CD4-positive, alpha-beta T cell treated with Interleukin-1 beta for 1 hour (primary cell): ENCODE measurements at regions not wholly inside any gene's neighbourhood (a gene's known extent, or its start where the extent isn't known, plus 50 kb on each side); places are given as distances from the start of the nearest gene placed in this dataset.
"Not testable (repeated sequence)": the region's sequence is repeated elsewhere in the genome, so short reads cannot be mapped to it uniquely, and the experiment has no call there.

Experiments used
- DNase-seq, 2 donors: peaks; one replicate each; pipeline ENCODE4 v3.0.0-alpha.2; 2020 to 2022

GRCh38 chr2:4882941-4883340 is 809.2 kb upstream of the SOX11 start:
- DNase-seq: no peak

GRCh38 chr2:4883375-4883774 is 808.8 kb upstream of the SOX11 start:
- DNase-seq: no peak

- DNase-seq: no peak
Observed at GRCh38 chr2:4884117-4884571, 808.0 kb upstream of the SOX11 start.

- no peak for DNase-seq
Observed at GRCh38 chr2:4891394-4891793, 800.8 kb upstream of the SOX11 start.

GRCh38 chr2:4895371-4895770 is 796.8 kb upstream of the SOX11 start:
- DNase-seq: no peak

GRCh38 chr2:4898706-4899105 is 793.5 kb upstream of the SOX11 start:
- no peak for DNase-seq

- DNase-seq: no peak
Observed at GRCh38 chr2:4900242-4900641, 791.9 kb upstream of the SOX11 start.

- no peak for DNase-seq
Observed at GRCh38 chr2:4900861-4901770, 791.1 kb upstream of the SOX11 start.

DNA sequence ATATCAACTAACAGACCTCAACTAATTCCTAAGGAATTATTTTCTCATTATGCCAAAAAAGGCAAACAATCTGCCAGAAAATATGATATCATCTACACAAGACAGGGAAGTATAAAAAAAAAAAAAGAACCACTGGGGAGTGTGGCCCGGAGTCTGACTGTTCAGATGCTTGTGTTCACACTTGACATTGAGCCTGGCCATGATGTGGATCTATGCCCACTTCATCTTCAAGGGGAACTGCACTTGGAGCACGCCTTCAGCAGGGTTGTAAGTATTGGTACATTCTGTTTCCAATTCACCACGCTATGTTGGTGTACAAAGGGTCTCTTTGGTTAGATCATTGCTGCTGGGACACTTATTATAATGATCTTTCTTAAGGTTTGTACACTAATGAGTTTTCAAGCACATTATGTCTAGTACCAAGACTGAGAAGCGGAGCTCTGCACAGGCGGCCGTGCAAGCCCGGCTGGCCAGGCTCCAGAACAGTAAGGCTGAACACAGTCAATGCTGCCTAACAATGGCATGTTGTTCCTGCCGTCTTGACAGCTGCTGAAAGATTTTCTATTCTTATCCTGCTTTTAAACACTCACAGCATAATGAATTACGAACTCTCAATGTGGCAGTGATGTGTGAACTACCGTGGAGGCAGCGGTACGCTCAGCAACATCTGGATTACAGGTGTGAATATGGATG is 788.4 kb upstream of the SOX11 start:
- no peak for DNase-seq

DNA sequence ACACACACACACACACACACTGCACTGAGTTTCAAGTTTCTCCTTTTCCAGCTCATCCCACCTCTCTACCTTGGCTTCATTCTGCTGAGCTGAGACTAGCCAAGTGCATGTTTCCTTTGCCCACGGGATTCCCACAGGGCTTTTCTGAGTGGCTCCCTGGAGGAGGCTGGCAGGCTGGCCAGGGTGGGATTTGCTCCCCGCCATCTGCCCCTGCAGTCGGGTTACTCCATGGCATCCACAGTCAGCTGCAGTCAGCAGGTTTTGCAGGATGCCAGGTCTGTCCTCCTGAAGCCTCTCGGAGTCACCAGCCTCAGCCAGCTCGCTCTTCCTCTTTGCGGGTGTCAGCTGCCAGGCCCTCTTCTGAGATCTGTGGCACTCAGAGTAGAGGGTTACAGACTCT is 783.7 kb upstream of the SOX11 start:
- DNase-seq: no peak

GRCh38 chr2:4909346-4910009 is 782.7 kb upstream of the SOX11 start:
- DNase-seq: no peak

GRCh38 chr2:4914036-4914435 is 778.1 kb upstream of the SOX11 start:
- no peak for DNase-seq

DNA sequence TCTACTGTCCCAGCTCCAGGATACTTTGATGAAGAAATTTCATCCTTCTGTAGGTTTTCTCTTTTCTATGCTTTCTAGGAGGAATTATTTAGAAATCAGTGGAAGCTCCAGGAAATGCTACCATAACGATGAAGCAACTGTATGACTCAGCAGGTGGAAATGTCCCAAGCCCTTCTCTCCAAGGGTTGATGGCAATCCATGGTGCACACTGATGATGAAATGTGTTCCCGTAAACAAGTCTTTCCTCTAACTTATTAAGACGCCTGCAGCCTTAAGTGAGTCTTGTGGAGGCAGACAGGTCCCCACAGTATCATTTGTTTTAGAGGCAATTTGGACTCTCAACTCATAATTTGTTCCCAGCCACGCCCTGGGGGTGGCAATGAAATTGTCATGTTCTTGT is 777.6 kb upstream of the SOX11 start:
- no peak for DNase-seq

- DNase-seq: no peak
Observed at GRCh38 chr2:4915357-4915756, 776.8 kb upstream of the SOX11 start.

DNA sequence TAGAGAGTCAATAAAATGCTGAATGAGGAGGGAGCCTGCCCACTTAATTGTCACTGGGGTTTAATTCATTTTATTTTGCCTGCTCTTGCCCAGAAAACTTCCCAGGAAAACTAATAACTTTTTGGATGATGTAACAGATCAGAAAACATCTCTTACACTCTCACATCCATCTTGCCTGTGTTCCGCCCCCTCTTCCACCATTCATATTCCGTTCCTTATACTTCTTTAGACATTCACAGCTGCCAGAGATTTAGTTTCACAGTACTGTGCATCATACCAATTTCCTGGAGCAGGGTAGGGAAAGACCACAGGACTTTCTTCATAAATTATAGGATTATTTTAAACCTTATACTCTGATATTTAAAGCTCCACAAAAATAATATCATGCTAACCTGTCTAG is 776.1 kb upstream of the SOX11 start:
- no peak for DNase-seq

DNA sequence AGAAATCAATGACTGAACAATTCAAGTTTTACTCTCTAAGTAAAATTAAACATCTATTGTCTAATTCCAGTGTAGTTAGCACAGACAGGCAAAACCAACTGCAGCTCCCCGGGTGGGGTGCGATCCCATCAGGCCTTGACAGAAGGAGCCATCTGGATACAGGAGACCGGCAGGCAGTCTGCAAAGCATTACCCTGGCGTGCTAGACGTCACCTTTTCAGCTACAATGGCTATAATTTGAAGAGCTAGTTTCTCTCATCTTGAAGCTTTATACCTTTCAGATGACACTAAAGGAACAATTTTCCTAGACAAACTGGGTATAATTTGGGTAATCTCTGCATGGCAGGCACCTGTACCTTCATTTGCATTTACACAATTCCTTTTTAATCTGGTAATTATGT is 761.5 kb upstream of the SOX11 start:
- DNase-seq: no peak

- no peak for DNase-seq
Observed at GRCh38 chr2:4931721-4932365, 760.3 kb upstream of the SOX11 start.

- DNase-seq: not testable (repeated sequence)
Observed at GRCh38 chr2:4935291-4935690, 756.9 kb upstream of the SOX11 start.

DNA sequence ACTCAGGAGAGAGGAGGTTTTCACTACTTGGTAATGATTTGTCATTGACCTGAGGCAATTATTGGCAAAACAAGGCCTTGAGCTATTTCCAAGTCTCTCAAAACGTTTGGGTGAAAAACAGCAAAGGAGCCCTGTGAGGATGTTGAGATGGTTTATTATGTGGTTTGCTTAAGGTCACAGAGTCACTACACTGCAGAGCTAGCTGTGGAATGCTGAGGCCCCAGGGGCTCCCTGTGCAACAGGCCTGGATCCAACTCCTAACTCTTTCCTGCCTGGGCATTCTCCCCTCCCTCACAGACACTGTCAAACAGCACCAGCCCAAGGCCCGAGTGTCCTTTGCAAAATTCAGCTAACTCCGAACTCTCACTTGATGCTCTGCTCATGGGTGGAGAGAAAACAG is 754.6 kb upstream of the SOX11 start:
- no peak for DNase-seq

- no peak for DNase-seq
Observed at GRCh38 chr2:4938206-4938605, 754.0 kb upstream of the SOX11 start.

DNA sequence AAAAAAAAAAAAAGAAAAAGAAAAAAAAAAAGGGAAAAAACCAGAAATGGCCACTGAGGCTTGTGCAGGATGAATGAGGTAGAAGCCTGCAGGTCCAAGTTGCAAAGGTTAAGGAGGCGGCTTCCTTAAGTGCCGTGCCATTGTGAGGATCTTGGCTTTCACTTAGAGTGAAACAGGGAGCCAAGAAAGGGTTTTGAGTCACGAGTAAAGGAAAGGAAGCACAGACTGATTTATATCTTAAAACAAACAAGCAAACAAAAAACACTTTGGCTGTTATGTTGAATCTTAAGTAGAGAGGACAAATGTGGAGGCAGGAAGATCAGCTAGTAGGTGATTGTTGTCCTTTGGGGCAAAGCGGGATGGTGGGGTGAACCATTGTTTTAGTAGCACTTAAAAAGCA is 749.7 kb upstream of the SOX11 start:
- DNase-seq: no peak

- no peak for DNase-seq
Observed at GRCh38 chr2:4947911-4948310, 744.3 kb upstream of the SOX11 start.

DNA sequence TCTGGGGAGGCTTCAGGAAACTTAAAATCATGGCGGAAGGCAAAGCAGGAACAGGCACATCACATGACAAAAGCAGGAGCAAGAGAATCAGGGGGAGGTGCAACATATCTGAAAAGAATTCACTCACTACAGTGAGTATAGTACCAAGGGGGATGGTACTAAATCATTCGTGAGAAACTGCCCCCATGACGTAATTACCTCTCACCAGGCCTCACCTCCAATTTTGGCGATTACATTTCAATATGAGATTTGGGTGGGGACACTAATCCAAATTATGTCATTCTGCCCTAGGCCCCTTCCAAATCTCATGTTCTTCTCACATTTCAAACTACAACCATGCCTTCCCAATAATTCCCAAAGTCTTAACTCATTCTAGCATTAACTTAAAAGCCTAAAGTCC is 740.8 kb upstream of the SOX11 start:
- no peak for DNase-seq
